IMR-90 (cell line): ENCODE measurements at regions not wholly inside any gene's neighbourhood (a gene's known extent, or its start where the extent isn't known, plus 50 kb on each side); places are given as distances from the start of the nearest gene placed in this dataset.
"Not testable (repeated sequence)": the region's sequence is repeated elsewhere in the genome, so short reads cannot be mapped to it uniquely, and the experiment has no call there.

Experiments
- ATAC-seq: fragments of 200-7000 bp; cut with Tn5 transposase; 2 replicates; pipeline ENCODE4 v1.9.1; 2020; ENCODE audit warnings: low read depth, mild to moderate bottlenecking, moderate library complexity
- BruUV-seq: library from RNA; stranded (reverse); fragments of 400-500 nt; replicated peaks from 2 replicates; lab custom pipeline; 2021; lab: Mats Ljungman, UMichigan
- CTCF ChIA-PET: fragments of 300-600 bp; formaldehyde crosslinking; extraction: SDS; loops from one replicate; lab custom pipeline; 2021; ENCODE audit warnings: antibody characterized with exemption; lab: Yijun Ruan, JAX
- POLR2A ChIA-PET: fragments of 300-600 bp; sonication (Branson Sonifier 250); formaldehyde crosslinking; loops from one replicate; lab custom pipeline; 2022; ENCODE audit warnings: antibody characterized with exemption; ENCODE audit not compliant: unreplicated experiment; lab: Charles Lee
- DNase-seq: peaks from one replicate; pipeline ENCODE4 v3.0.0; 2013
- H2AFZ ChIP-seq: replicated peaks from 2 replicates; pipeline ENCODE3; 2013; ENCODE audit warnings: low read length, mild to moderate bottlenecking; ENCODE audit not compliant: poor library complexity
- H2AK5ac ChIP-seq: 2 replicates; pipeline ENCODE4 v1.6.1; 2013; ENCODE audit warnings: low read depth, low read length, inconsistent platforms
- H2AK9ac ChIP-seq: replicated peaks from 2 replicates; pipeline ENCODE3; 2013; ENCODE audit warnings: mild to moderate bottlenecking, low read depth, low read length, moderate library complexity; ENCODE audit not compliant: poor library complexity
- H2BK120ac ChIP-seq: 2 replicates; pipeline ENCODE4 v1.6.1; 2013; ENCODE audit warnings: low read depth, low read length, inconsistent platforms
- H2BK15ac ChIP-seq: 3 replicates; pipeline ENCODE4 v1.6.1; 2013; ENCODE audit warnings: low read depth, low read length, inconsistent platforms
- H2BK20ac ChIP-seq: 2 replicates; pipeline ENCODE4 v1.6.1; 2013; ENCODE audit warnings: low read depth, mild to moderate bottlenecking, inconsistent platforms, low read length, moderate library complexity
- H2BK5ac ChIP-seq: 2 replicates; pipeline ENCODE4 v1.6.1; 2013; ENCODE audit warnings: mild to moderate bottlenecking, low read depth, low read length, inconsistent platforms; ENCODE audit not compliant: poor library complexity, severe bottlenecking
- H3K14ac ChIP-seq: replicated peaks from 2 replicates; pipeline ENCODE4 v1.6.1; 2013; ENCODE audit warnings: low read depth, low read length, inconsistent platforms
- H3K18ac ChIP-seq: 2 replicates; pipeline ENCODE4 v1.6.1; 2013; ENCODE audit warnings: low read depth, low read length, control low read depth
- H3K23ac ChIP-seq: 2 replicates; pipeline ENCODE4 v1.6.1; 2013; ENCODE audit warnings: low read depth, low read length, inconsistent platforms
- H3K27ac ChIP-seq: 2 replicates; pipeline ENCODE4 v1.5.1; 2013; ENCODE audit warnings: mild to moderate bottlenecking, control low read depth, low read length; ENCODE audit not compliant: insufficient read depth
- H3K27me3 ChIP-seq: 2 replicates; pipeline ENCODE4 v1.6.1; 2013; ENCODE audit warnings: low read length; ENCODE audit not compliant: control insufficient read depth, insufficient read depth
- H3K36me3 ChIP-seq: 2 replicates; pipeline ENCODE4 v1.6.1; 2013; ENCODE audit warnings: low read length, mixed read lengths; ENCODE audit not compliant: control insufficient read depth, insufficient read depth
- H3K4ac ChIP-seq: 2 replicates; pipeline ENCODE4 v1.6.1; 2013; ENCODE audit warnings: low read depth, low read length, inconsistent platforms
- H3K4me1 ChIP-seq: 2 replicates; pipeline ENCODE4 v1.6.1; 2013; ENCODE audit warnings: low read length, mixed read lengths; ENCODE audit not compliant: control insufficient read depth, insufficient read depth
- H3K4me2 ChIP-seq: 2 replicates; pipeline ENCODE4 v1.6.1; 2013; ENCODE audit warnings: low read depth, mild to moderate bottlenecking, control low read depth, low read length, moderate library complexity
- H3K4me3 ChIP-seq: 2 replicates; pipeline ENCODE4 v1.5.1; 2013; ENCODE audit warnings: low read depth, mild to moderate bottlenecking, control low read depth, low read length, moderate library complexity; ENCODE audit not compliant: insufficient read depth
- H3K56ac ChIP-seq: 2 replicates; pipeline ENCODE4 v1.6.1; 2013; ENCODE audit warnings: low read length, inconsistent platforms; ENCODE audit not compliant: insufficient read depth; ENCODE audit errors: extremely low read depth
- H3K79me1 ChIP-seq, 2 experiments: 2 replicates each; pipeline ENCODE4 v1.6.1; 2013; ENCODE audit warnings: low read length in 2 of 2, inconsistent platforms in 1 of 2, low read depth in 1 of 2
- H3K9ac ChIP-seq: 2 replicates; pipeline ENCODE4 v1.6.1; 2013; ENCODE audit warnings: low read depth, low read length, control low read depth
- H3K9me1 ChIP-seq: 2 replicates; pipeline ENCODE4 v1.6.1; 2013; ENCODE audit warnings: low read length, inconsistent platforms; ENCODE audit not compliant: insufficient read depth
- H3K9me3 ChIP-seq: 2 replicates; pipeline ENCODE4 v1.6.1; 2013; ENCODE audit warnings: low read length; ENCODE audit not compliant: control insufficient read depth, insufficient read depth
- H4K20me1 ChIP-seq: 2 replicates; pipeline ENCODE4 v1.6.1; 2013; ENCODE audit warnings: low read length, inconsistent platforms; ENCODE audit not compliant: insufficient read depth
- H4K5ac ChIP-seq: 2 replicates; pipeline ENCODE4 v1.6.1; 2013; ENCODE audit warnings: mild to moderate bottlenecking, low read depth, low read length, control low read depth
- H4K8ac ChIP-seq, 2 experiments: 2 replicates each; pipeline ENCODE4 v1.6.1; 2013; ENCODE audit warnings: low read depth in 2 of 2, low read length in 2 of 2, control low read depth in 1 of 2, inconsistent platforms in 1 of 2
- H4K91ac ChIP-seq: 2 replicates; pipeline ENCODE4 v1.6.1; 2013; ENCODE audit warnings: low read depth, low read length, inconsistent platforms; ENCODE audit not compliant: insufficient read depth
- WGBS, 2 experiments: methylation state at CpG; one replicate each; pipeline versions ENCODE4 v1.1.5 to v1.1.7; 2013; ENCODE audit warnings: missing lambda C conversion rate in 2 of 2; ENCODE audit not compliant: insufficient read length in 1 of 2; ENCODE audit errors: extremely low coverage in 2 of 2; 5-methylcytosine and 5-hydroxymethylcytosine counted together
- dilution Hi-C: fragments of 300-500 bp; cut with HindIII; formaldehyde crosslinking; loops from one replicate; pipeline ENCODE4 v1.14.3; 2018; ENCODE audit warnings: low sequenced_read_pairs; ENCODE audit not compliant: unreplicated experiment
- in situ Hi-C: fragments of 300-500 bp; cut with MboI; formaldehyde crosslinking; loops from 3 replicates; pipeline ENCODE4 v1.14.3; 2019; ENCODE audit warnings: low sequenced_read_pairs, inconsistent platforms, mixed read lengths
- intact Hi-C: fragments of 100-400 bp; cut with micrococcal nuclease; formaldehyde crosslinking; loops from 2 replicates; pipeline ENCODE4 v1.10.0; 2022

GRCh38 chr3:193926071-193926470 is 209.9 kb upstream of the HES1 start:
- in situ Hi-C loops, H3K18ac ChIP-seq, DNase-seq, H3K4ac ChIP-seq, H2BK20ac ChIP-seq, ATAC-seq, H2AK5ac ChIP-seq, H3K4me1 ChIP-seq, H3K4me2 ChIP-seq, H3K23ac ChIP-seq, H4K91ac ChIP-seq, H3K27ac ChIP-seq, H3K9me3 ChIP-seq, dilution Hi-C loops, intact Hi-C loops, H2BK120ac ChIP-seq, BruUV-seq, H3K14ac ChIP-seq, H3K79me1 ChIP-seq, H2BK5ac ChIP-seq, H4K5ac ChIP-seq, H3K9ac ChIP-seq, H4K8ac ChIP-seq, H3K4me3 ChIP-seq, H3K36me3 ChIP-seq, H3K27me3 ChIP-seq, H4K20me1 ChIP-seq, H3K56ac ChIP-seq, H2AK9ac ChIP-seq, H2AFZ ChIP-seq, H3K9me1 ChIP-seq, H2BK15ac ChIP-seq, CTCF ChIA-PET, POLR2A ChIA-PET: not testable (repeated sequence)
- no CpG with 5 or more reads among the region's 3 CpGs for WGBS, 2 experiments

- H3K14ac ChIP-seq, DNase-seq, H3K79me1 ChIP-seq, H3K23ac ChIP-seq, H3K9ac ChIP-seq, H4K20me1 ChIP-seq, in situ Hi-C loops, H3K9me1 ChIP-seq, H2BK5ac ChIP-seq, H3K9me3 ChIP-seq, H3K4ac ChIP-seq, dilution Hi-C loops, H3K4me3 ChIP-seq, H3K36me3 ChIP-seq, BruUV-seq, H3K18ac ChIP-seq, H2AK5ac ChIP-seq, H2BK120ac ChIP-seq, H3K27ac ChIP-seq, H3K27me3 ChIP-seq, POLR2A ChIA-PET, H2BK20ac ChIP-seq, intact Hi-C loops, H3K56ac ChIP-seq, CTCF ChIA-PET, H3K4me1 ChIP-seq, H2BK15ac ChIP-seq, H2AFZ ChIP-seq, H4K5ac ChIP-seq, ATAC-seq, H4K8ac ChIP-seq, H3K4me2 ChIP-seq, H2AK9ac ChIP-seq, H4K91ac ChIP-seq: not testable (repeated sequence)
- no CpG with 5 or more reads among the region's 5 CpGs for whole genome bisulfite sequencing, 2 experiments
These were observed 208.3 kb upstream of the HES1 start for GRCh38 chr3:193927413-193928206.
